HPDE6-E6E7 (cell line): ENCODE measurements at regions not wholly inside any gene's neighbourhood (a gene's known extent, or its start where the extent isn't known, plus 50 kb on each side); places are given as distances from the start of the nearest gene placed in this dataset.
A peak's percentile ranks its signal among the peaks of the same experiment; 100 is the strongest.

Experiments
- DNase-seq: peaks from one replicate; pipeline ENCODE4 v3.0.0; 2011; ENCODE audit warnings: missing footprints; ENCODE audit errors: extremely low spot score

DNA sequence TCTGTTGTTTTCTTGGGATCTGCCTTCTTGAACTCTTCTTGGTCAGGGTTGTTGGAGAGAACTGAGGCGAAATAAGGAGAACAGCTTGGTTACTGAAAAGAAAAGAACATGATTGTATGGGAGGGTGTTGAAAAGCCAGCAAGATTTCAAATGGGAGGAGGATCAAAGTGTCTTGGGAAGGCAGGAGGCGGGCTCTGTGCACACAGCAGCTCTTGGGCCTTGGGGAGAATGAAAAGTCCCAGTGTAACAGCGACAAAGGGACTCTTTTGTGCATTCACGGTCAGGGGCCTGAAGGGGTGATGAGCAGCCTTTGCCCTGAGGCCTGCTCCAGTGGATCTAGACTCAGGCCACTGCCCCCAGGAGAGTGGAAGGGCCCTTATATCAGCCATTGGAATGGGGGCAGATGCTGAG lies 135.4 kb downstream of the ADAMTS15 start:
- no peak for DNase-seq

DNA sequence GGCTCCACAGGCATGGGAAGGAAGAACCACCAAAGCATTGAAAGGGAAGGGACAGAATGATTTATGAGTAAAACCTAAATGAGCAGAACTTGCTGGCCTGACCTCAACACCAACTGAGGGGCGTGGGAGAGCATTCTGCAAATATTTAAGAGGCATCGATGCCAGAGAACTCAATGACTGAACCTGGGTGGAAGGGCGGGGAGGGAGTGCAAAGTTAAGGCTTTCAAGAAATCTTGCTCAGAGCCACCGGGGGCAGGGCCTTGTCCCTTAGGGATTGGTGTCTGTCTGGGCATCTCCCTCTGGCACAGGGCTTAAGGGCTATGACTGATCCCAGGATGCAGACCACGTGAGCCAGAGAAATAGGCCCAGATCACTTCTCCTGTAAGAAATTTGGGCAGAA lies 137.1 kb downstream of the ADAMTS15 start:
- no peak for DNase-seq

DNA sequence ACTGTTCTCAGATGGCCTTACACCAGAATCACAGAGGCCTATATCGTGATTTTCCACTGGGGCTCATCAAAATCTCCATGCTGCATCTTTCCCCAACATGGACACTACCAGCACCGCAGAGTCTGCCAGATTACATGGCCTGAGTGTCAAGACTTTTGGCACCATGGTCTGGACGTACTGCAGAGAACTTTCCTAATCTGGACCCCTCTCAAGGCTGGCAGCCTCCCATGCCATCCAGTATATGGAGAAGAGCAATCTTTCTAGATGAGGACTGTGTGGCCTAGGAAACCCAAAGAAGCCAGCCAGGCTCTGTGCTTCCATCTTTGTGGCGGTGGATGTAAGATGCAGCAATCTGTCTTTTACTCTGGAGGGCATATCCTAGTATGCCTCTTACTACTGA lies 139.2 kb downstream of the ADAMTS15 start:
- DNase-seq, result no peak

DNA sequence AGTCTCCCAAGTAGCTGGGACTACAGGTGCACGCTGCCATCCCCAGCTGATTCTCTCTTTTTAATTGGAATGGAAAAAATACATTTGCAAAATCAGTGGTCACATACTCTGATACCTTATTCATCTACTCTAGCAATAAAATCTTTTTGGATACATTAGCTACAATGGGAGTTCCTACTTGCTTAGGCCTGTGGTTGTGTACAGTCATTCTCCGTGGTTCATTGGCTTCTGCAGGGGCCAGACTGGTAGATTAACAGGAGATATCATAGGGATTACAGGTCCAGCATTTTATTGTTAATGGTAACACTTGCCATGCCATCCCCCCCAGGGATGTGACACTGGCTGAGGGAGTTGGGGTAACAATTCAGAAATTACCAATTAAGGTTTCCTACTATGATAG lies 140.0 kb downstream of the ADAMTS15 start:
- DNase-seq, result no peak

DNA sequence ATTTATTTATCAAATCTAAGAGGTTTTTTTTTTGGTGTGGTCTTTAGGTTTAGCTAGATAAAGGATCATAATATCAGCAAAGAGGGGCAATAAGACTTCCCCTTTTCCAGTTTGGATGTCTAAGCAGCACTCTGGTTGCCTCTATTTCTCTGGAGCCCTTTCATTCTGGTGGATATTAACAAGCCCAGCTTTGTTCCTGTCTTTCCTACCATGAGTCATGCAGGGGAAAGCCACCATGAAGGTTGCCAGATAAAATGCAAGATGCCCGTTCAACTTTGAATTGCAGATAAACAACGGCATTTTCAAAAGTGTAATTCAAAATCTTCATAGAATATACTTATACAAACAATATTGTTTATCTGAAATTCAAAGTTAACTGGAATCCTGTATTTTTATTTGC lies 143.6 kb downstream of the ADAMTS15 start:
- peak; percentile 17 for DNase-seq

DNA sequence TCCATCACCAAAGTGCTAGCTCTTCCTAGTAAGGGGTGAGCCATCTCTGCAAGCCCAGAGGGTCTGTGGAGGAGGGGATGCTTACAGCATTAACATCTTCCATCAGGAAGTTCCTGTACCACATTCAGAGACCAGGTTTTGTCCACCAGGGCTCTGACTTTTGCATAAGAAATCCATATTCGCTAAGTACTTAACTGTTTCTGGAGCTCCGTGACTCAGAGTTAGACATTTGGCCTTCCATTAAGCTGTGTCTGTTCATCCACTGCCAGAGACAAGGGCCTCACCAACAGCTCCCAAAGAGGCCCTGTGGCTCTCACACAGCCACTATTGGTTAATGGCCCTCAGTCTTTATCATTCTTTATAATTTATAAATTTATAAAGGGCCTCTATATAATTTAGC lies 144.6 kb downstream of the ADAMTS15 start:
- no peak for DNase-seq

DNA sequence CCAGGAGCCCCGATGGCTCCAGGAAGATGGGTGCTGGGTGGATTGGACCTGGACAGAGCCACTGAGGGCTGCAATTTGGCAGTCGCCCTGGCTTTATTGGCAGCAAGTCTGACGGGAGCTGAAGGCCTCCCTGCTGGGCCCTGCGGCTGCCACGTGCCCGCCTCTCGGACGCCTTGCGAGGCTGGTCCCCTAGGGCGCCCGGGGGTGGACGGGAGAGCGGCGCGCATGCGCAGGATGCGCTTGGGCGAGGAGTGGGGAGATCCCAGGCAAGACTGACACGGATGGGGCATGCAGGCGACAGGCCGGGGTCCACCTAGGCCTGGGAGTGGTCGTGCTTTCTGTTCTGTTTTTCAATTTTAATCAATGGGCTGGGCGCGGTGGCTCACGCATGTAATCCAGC lies 150.0 kb downstream of the ADAMTS15 start:
- no peak for DNase-seq

DNA sequence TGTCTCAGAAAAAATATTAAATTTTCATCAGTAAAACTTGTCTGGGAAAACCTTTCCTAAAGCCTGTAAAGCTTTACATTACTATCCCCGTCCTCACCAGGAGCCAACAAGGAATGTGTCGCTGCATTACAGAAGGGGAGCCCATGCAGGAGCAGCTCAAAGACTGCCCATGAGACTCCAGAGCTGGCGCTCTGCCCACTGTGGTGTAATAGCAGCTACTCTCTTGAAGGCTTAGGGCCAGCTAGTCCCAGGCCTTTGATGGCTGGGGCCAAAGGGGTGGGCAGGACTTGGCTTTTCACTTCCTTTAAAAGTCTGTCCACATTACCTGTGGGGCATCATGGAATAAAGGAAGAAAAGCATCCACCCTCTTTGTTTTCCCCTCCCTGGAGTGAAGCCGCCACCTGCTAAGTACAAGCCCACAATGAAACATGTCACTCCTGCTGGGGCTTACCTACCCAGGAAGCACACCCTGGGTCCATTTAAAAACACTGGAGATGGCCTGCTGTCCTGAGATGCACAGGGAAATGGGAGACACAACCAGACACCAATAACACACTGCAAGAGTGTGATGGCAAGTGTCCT lies 150.7 kb downstream of the ADAMTS15 start:
- DNase-seq, result no peak

DNA sequence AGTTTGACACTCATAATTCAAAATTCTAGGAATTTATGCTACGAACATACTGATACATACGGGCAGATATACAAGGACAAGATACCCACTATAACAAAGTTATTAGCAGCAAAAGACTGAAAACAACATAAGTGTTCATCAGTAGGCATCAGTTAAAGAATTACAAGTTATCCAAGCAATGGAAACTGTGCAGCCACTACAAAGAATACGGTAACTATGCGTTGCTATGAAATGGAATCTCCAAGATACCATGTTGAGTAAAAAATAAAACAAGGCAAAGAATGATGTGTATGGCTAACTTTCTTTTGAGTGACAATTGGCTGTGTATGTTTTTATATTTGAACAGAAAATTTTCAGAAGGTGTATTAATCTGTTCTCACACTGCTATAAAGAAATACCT lies 151.7 kb downstream of the ADAMTS15 start:
- no peak for DNase-seq

DNA sequence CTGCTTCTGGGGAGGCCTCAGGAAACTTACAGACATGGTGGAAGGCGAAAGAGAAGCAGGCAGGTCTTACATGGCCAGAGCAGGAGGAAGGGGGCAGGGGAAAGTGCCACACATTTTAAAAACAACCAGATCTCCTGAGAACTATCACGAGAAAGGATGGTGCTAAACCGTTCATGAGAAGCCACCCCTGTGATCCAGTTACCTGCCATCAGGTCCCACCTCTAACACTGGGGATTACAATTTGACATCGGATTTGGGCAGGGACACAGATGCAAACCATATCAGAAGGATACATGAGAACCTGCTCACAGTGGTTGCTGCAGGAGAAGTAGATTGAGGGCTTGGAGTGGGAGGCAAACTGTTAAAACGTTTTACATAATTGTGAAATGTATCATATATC lies 152.2 kb downstream of the ADAMTS15 start:
- no peak for DNase-seq

DNA sequence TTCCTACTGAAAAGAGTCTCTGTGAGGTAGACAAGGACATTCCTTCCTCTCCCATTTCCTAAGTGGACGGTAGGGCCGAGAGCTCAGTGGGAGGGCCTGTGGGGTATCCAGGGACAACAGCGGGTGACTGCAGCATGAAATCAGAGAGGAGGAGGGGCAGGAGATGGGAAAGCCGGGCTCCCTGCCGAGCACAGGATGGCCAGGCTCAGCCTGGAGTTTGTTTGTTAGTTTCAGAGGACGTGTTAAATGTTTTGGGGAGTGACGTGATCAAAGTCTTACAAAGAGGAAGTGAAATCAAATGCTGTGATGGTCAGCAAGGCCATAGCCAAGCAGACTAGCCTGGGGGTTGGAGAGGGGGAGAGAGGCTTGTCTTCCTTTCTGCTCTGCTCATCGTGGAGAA lies 152.7 kb downstream of the ADAMTS15 start:
- no peak for DNase-seq

DNA sequence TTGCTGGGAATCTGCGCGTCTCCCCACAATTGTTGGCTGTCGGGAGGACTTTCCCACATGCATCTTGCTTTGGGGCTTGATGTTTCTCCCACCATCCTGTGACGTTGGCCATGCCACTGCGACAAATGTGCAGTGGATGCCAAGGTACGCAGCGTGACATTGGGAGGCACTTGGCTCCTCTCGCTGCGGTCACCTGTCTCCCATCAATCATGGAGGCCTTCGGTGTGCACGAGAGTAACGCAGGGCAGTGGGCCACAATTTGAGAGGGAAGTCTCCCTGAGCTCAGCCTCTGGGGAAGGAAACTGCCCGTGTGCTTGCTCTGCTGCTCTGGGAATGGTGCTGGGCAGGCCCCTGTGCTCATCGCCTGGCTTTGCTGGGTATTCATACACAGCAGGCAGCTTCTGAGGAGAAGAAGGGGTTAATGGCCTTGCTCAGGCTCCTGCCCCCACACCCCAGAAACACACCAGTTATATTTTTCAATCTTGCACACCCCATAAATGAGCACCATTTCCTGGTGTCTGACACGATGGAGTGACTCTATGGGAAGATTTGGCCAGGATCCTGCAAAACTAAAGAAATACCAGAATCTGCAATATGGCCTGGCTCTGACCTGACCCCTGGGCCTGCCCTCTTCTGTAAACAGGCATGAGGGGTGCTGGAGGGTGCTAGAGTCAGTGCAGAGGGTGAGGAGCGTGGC lies 153.5 kb downstream of the ADAMTS15 start:
- DNase-seq, result no peak

DNA sequence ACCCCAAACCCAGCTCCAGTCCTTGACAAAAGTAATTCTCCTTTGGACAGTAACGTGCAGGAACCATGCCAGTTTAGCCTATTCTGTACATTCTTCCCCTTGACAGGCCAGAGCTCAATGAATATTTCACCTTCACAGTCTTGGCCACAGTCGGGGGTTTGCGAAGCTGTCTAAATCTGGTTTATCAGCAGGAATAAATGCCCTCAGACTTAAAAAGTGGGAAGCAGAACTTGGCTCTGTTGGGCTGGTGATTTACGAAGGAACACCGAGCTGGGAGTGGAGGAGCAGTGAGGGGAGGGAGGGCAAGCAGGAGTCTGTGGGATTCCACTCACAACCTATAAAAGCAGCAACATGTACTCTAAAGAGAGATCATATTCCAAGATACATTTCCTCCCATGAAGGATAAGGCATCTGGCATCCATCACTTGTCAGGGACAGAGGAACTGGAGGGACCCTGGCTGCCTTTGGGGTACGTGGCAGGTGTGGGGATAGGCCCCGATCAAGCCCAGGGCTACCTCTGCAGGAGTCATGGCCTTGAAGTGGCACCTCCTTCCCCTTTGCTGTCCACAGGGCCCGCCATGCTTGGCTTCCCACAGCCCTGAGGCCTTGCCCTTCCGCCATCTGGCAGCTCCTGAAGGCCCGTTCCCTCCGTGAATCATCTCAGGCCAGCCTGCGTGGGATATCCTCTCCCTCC lies 154.3 kb downstream of the ADAMTS15 start:
- no peak for DNase-seq

DNA sequence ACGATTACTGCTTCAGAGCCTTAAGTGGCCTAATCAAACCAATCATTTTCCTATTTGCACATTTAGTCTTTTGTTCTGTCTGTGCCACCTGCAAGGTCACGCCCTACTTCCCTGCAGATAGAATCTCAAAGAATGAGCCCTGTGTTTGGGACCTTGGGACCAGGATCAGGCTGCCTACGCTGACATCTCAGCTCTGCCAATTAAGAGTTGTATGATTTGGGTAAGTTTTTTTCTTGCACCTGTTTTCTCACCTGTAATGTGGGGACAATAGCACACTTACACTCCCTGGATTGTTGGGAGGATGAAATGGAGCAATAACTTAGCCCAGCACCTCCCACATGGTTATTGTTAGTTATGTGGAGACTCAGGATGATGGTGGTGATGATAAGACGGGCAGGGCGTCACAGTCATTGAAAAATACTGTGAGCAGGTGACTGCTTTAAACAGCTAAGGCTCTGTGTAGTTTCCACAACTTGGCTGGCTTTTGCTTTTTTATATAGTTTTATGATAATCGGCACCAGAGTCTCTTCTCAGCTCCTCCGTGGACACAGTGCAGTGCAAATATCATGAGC lies 155.0 kb downstream of the ADAMTS15 start:
- no peak for DNase-seq

DNA sequence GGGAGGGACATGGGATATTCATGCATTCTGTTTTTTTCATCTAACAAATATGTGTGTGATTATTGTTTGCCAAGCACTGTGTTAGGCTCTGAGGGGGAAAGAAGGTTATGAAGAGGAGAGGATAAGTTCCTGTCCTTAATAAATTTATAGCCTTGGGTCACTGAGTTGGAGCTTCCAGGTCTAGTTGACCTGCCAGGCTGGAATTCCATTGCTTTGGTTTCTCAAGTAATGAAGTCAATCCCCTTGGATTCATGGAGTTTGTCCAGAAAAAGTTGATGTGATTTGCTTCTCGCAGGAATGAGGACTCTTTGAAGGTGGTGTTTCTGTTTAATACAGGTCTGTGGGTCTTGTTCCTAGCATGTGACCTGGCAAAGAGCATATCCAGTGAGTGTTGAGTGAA lies 156.2 kb downstream of the ADAMTS15 start:
- no peak for DNase-seq

DNA sequence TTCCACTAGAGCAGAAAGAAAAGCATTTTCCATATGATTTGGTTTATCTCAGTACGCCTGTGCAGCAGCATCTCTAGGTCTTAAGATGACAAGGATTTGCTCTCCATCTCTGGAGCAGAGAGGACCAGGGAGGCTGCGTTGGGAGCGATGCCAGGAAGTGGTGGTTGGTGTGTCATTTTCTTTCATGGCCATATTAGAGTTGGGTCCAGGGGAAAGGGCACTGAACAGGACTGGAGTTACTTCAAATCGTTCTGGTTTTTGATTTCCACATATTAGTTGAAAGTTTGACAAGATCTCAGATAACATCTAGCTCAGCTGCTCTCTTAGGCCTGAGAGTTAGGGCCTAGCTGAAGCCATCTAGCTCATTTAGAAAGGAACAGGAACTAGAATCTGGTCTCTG lies 157.7 kb downstream of the ADAMTS15 start:
- DNase-seq, result no peak

DNA sequence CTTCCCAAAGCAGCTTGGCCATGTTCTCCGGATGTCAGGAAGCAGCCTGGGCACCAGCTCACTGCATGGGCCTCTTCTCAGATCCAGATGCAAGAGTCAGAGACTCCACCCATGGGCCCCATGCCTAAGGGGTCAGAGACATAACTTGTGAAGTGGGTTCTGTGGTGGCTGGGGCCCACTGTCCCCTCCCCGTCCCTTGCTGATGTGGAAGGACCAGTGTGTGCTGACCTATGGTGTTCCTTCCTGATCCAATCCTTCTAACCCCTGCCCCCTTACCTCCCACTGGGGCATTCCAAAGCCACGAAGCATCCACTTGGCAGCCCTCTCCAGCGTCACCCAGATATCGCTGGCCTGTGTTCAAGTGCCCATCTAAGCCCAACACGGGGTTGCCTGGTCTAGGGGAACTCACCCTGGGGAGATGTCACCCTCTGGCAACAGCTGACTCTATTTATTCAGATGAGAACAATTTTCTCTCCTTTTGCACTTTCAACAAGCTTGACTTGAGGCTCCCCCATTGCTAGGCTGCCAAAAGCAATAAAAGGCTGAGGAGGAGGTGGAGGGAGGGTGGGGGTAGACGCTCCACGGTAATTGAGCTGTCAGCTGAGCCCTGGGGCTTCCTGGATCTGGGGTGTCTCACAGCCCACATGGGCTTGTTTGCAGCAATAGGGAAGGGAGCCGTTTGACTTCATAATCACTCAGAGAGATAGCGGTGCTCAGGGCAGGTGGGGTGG lies 158.5 kb downstream of the ADAMTS15 start:
- no peak for DNase-seq

DNA sequence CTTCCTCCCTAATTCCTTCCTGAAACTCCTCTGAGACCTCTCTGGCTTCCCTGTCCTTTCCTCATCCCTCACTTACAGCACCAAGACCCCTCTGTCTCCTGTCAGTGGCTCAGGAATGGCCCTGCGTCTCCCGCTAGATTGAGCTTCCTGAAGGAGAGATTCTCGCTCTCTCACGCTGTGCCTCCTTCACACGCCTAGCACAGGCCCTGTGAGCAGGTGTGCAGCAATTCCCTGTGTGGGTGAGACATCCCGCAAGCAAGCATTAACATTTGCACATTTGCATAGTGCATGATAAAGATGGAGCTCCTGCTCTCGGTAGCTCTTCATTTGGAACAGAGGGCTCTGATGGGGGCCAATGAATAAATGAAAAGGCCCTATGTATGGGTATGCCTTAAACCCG lies 159.8 kb downstream of the ADAMTS15 start:
- no peak for DNase-seq

DNA sequence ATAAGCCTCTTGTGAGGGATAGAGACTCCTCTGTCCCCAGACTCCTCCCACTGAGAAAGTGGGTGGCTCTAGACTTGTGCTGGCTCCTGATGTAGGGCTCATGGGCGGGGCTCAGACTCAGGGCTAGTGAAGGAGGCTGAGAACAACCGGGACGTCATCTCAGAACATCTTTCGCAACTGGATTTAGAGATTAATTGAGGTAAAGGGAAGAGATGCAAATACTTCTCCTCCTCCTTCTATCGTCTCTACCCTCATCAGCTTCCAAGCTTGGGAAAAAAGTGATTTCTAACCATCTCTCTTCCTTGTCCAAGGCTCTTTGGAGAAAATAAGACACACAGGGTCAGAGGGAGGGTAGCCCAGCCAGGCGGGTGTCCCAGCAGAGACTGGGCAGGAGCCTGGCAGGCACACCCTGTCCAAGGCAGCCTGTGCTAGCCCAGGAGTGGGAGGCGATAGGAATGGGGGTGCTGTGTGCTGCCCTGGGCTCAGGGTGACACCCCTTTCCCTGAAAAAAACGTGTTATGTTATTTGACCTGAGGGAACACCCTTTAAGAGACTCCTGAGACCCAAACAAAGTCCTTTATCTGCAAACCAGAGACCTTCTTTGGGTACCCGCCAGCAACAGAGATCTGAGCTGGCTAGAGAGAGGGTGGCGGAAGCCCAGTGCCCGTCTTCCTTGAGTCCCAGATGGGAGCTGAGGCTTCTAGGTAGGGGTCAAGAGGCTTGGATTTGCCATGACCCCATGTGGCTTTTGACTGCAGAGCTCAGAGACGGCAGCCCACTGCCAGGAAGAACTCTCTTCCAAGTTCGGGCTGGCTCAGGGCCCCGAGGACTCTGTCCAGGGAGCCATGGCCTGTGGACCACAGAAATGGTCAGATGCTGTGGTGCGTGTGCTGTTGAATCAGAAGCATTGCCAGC lies 160.9 kb downstream of the ADAMTS15 start:
- no peak for DNase-seq

DNA sequence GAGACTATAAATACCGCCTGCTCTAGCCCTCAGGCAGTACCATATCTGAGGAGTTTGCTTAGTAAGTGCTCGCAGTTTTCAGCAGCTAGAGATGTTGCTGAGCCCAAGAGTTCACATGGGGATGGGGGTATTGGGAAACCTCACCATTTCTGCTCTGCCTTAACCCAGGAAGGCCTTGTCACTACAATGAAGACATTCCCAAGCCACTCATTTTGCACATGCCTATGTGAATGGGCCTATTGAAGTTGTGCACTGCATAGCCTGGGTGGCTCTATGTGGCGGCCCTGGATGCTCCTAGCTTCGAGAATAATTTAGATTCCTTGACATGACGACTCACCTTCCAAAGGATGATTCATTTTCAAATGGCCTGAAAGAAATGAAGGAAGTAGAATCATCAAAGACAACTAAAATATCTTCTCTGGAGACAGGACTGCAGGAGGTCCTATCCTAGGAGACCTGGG lies 163.4 kb downstream of the ADAMTS15 start:
- DNase-seq, result no peak

DNA sequence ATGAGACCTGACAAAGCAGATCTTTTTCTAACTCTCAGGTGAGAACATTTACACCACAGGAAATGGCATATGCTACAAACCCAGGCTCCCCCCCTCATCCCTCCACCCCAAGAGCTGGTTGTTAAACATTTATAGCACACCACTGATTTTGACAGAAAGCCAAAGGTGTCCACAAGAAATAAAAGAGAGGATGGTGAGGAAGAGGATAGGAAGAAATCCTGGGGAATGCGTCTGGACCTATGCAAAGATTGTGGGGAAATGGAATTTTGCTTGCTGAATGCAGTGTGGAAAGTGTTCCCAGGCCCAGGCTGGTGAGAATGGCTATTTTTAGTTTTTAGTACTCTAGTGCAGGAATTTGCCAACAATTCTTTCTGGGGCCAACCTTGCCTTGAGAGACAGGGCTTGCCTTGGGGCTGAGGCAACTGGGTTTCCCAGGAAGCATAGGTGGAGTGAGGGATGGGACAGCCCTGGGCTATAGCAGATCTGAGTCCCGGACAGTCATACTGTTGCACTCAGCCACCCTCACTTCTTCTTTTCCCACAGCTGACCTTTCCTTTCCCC lies 163.9 kb downstream of the ADAMTS15 start:
- DNase-seq, result no peak
